ENCODE measurements at regions not wholly inside any gene's neighbourhood (a gene's known extent, or its start where the extent isn't known, plus 50 kb on each side); places are given as distances from the start of the nearest gene placed in this dataset.

- H3K36me3 Mint-ChIP-seq, result peaks cover 21 to 43% of the 10 kb centered on the region in 2 donors
- H3K27ac Mint-ChIP-seq, result no peak overlapping the region
- DNase-seq (no peak), ATAC-seq (replicated peaks) (peak; percentile 31 to 39)
- H3K9me3 Mint-ChIP-seq, result no peaks in the 10 kb centered on the region
- H3K4me1 Mint-ChIP-seq, result peaks cover 45 to 76% of the 10 kb centered on the region in 2 donors
- H3K4me3 Mint-ChIP-seq, result no peak overlapping the region
- H3K27me3 Mint-ChIP-seq, result no peaks in the 10 kb centered on the region
These were observed 58.9 kb downstream of the NCOR2 start for GRCh38 chr12:124508381-124509079.

- ATAC-seq (replicated peaks) (no peak), DNase-seq (no peak)
- H3K36me3 Mint-ChIP-seq, result peaks cover 24 to 49% of the 10 kb centered on the region in 2 donors
- H3K27ac Mint-ChIP-seq, result no peak overlapping the region
- H3K4me1 Mint-ChIP-seq, result peaks cover 52 to 84% of the 10 kb centered on the region in 2 donors
- H3K9me3 Mint-ChIP-seq, result no peaks in the 10 kb centered on the region
- no peaks in the 10 kb centered on the region for H3K27me3 Mint-ChIP-seq
- H3K4me3 Mint-ChIP-seq, result peak overlapping the region; percentile 36 to 52
These were observed 60.0 kb downstream of the NCOR2 start for GRCh38 chr12:124507188-124508109.

- peaks cover 54 to 84% of the 10 kb centered on the region in 2 donors for H3K4me1 Mint-ChIP-seq
- peak overlapping the region; percentile 44 for H3K27ac Mint-ChIP-seq
- no peaks in the 10 kb centered on the region for H3K9me3 Mint-ChIP-seq
- H3K36me3 Mint-ChIP-seq, result peaks cover 19 to 49% of the 10 kb centered on the region in 2 donors
- H3K4me3 Mint-ChIP-seq, result peak overlapping the region; percentile 52 to 68
- no peaks in the 10 kb centered on the region for H3K27me3 Mint-ChIP-seq
- DNase-seq (no peak), ATAC-seq (replicated peaks) (peak; percentile 60)
These were observed 60.6 kb downstream of the NCOR2 start for GRCh38 chr12:124506832-124507153.

GRCh38 chr12:124506145-124506831 lies 61.1 kb downstream of the NCOR2 start:
- H3K36me3 Mint-ChIP-seq, result peaks cover 20 to 53% of the 10 kb centered on the region in 2 donors
- peak overlapping the region; percentile 52 to 68 for H3K4me3 Mint-ChIP-seq
- DNase-seq, result no peak
- peak overlapping the region; percentile 44 for H3K27ac Mint-ChIP-seq
- peaks cover 58 to 89% of the 10 kb centered on the region in 2 donors for H3K4me1 Mint-ChIP-seq
- no peaks in the 10 kb centered on the region for H3K27me3 Mint-ChIP-seq
- H3K9me3 Mint-ChIP-seq, result no peaks in the 10 kb centered on the region
- peak; percentile 49 to 62 for ATAC-seq (replicated peaks)

- Mint-ChIP-seq H3K27ac (peak overlapping the region; percentile 43), H3K36me3 (peaks cover 15 to 52% of the 10 kb centered on the region in 2 donors), H3K27me3 (no peaks in the 10 kb centered on the region), H3K4me3 (no peak overlapping the region), H3K9me3 (no peaks in the 10 kb centered on the region), H3K4me1 (peaks cover 59 to 90% of the 10 kb centered on the region in 2 donors)
- DNase-seq (no peak), ATAC-seq (replicated peaks) (no peak)
These were observed 62.2 kb downstream of the NCOR2 start for GRCh38 chr12:124505001-124505818.

GRCh38 chr12:124504273-124505000 lies 63.0 kb downstream of the NCOR2 start:
- Mint-ChIP-seq H3K4me1 (peaks cover 60 to 89% of the 10 kb centered on the region in 2 donors), H3K9me3 (no peaks in the 10 kb centered on the region), H3K4me3 (no peak overlapping the region), H3K36me3 (peaks cover 15 to 57% of the 10 kb centered on the region in 2 donors), H3K27me3 (no peaks in the 10 kb centered on the region), H3K27ac (no peak overlapping the region)
- DNase-seq (no peak), ATAC-seq (replicated peaks) (no peak)

- Mint-ChIP-seq H3K36me3 (peaks cover 21 to 68% of the 10 kb centered on the region in 2 donors), H3K4me3 (no peak overlapping the region), H3K27ac (peak overlapping the region; percentile 4), H3K27me3 (no peaks in the 10 kb centered on the region), H3K9me3 (no peaks in the 10 kb centered on the region), H3K4me1 (peaks cover 62 to 89% of the 10 kb centered on the region in 2 donors)
- DNase-seq, result no peak
- ATAC-seq (replicated peaks), result no peak
These were observed 64.1 kb downstream of the NCOR2 start for GRCh38 chr12:124503305-124503704.

GRCh38 chr12:124502379-124502778 lies 65.0 kb downstream of the NCOR2 start:
- no peak for DNase-seq
- no peak for ATAC-seq (replicated peaks)
- H3K27ac Mint-ChIP-seq, result peak overlapping the region; percentile 57
- H3K4me3 Mint-ChIP-seq, result no peak overlapping the region
- peaks cover 64 to 89% of the 10 kb centered on the region in 2 donors for H3K4me1 Mint-ChIP-seq
- no peaks in the 10 kb centered on the region for H3K9me3 Mint-ChIP-seq
- H3K27me3 Mint-ChIP-seq, result no peaks in the 10 kb centered on the region
- peaks cover 21 to 65% of the 10 kb centered on the region in 2 donors for H3K36me3 Mint-ChIP-seq

- H3K4me3 Mint-ChIP-seq, result no peak overlapping the region
- no peaks in the 10 kb centered on the region for H3K27me3 Mint-ChIP-seq
- DNase-seq, result no peak
- no peak overlapping the region for H3K27ac Mint-ChIP-seq
- H3K36me3 Mint-ChIP-seq, result peaks cover 23 to 62% of the 10 kb centered on the region in 2 donors
- H3K4me1 Mint-ChIP-seq, result peaks cover 67 to 89% of the 10 kb centered on the region in 2 donors
- no peak for ATAC-seq (replicated peaks)
- H3K9me3 Mint-ChIP-seq, result no peaks in the 10 kb centered on the region
These were observed 65.6 kb downstream of the NCOR2 start for GRCh38 chr12:124501827-124502226.

GRCh38 chr12:124501112-124501561 lies 66.3 kb downstream of the NCOR2 start:
- Mint-ChIP-seq H3K36me3 (peaks cover 23 to 58% of the 10 kb centered on the region in 2 donors), H3K4me1 (peaks cover 66 to 88% of the 10 kb centered on the region in 2 donors), H3K9me3 (no peaks in the 10 kb centered on the region), H3K27ac (no peak overlapping the region), H3K27me3 (no peaks in the 10 kb centered on the region), H3K4me3 (no peak overlapping the region)
- ATAC-seq (replicated peaks) (no peak), DNase-seq (no peak)

GRCh38 chr12:124499898-124500244 lies 67.5 kb downstream of the NCOR2 start:
- no peaks in the 10 kb centered on the region for H3K9me3 Mint-ChIP-seq

GRCh38 chr12:124499190-124499753 lies 68.1 kb downstream of the NCOR2 start:
- H3K4me1 Mint-ChIP-seq, result peaks cover 75 to 93% of the 10 kb centered on the region in 2 donors
- H3K9me3 Mint-ChIP-seq, result no peaks in the 10 kb centered on the region
- no peak overlapping the region for H3K4me3 Mint-ChIP-seq
- DNase-seq, result no peak
- no peaks in the 10 kb centered on the region for H3K27me3 Mint-ChIP-seq
- H3K36me3 Mint-ChIP-seq, result peaks cover 26 to 61% of the 10 kb centered on the region in 2 donors
- no peak for ATAC-seq (replicated peaks)
- peak overlapping the region; percentile 52 for H3K27ac Mint-ChIP-seq

More at GRCh38 chr12:124499898-124500244, 67.5 kb downstream of the NCOR2 start:
- peak overlapping the region; percentile 45 for H3K27ac Mint-ChIP-seq
- peaks cover 74 to 90% of the 10 kb centered on the region in 2 donors for H3K4me1 Mint-ChIP-seq
- peaks cover 23 to 59% of the 10 kb centered on the region in 2 donors for H3K36me3 Mint-ChIP-seq
- H3K4me3 Mint-ChIP-seq, result no peak overlapping the region
- ATAC-seq (replicated peaks), result no peak
- no peaks in the 10 kb centered on the region for H3K27me3 Mint-ChIP-seq
- DNase-seq, result no peak
